ENCODE measurements at regions not wholly inside any gene's neighbourhood (a gene's known extent, or its start where the extent isn't known, plus 50 kb on each side); places are given as distances from the start of the nearest gene placed in this dataset.

DNA sequence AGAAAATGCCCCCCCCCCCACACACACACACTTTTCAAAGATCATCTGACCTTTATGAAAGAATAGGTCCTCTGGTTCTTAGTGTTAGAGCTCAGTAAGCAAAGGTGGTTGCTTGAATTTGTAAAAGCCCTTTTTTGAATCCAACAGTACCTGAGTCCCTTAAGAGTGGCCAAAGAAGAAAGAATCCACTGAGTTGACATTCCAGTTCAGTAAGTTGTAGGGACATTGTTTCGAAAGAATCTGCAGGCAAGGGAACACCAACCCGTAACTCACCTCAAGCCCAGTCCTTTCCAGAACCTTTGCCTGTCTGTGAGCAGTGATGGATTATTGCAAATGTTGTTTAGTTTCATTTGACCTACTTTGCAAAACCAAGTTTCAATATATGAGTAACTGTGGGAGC lies 64.2 kb upstream of the MAP3K4 start:
- H3K36me3 ChIP-seq: no peaks in the 10 kb centered on the region
- no peaks in the 10 kb centered on the region for H3K27me3 ChIP-seq
- no peak overlapping the region for H3K27ac ChIP-seq
- intact Hi-C loops (cut with DNase I): loop anchor here in 1 of 3 donors (5.0 kb wide), 1 partner anchor 440 kb away; no protein-coding TSS in a partner anchor
- no peaks in the 10 kb centered on the region for H3K9me3 ChIP-seq
- TF ChIP-seq, protein P1, sequence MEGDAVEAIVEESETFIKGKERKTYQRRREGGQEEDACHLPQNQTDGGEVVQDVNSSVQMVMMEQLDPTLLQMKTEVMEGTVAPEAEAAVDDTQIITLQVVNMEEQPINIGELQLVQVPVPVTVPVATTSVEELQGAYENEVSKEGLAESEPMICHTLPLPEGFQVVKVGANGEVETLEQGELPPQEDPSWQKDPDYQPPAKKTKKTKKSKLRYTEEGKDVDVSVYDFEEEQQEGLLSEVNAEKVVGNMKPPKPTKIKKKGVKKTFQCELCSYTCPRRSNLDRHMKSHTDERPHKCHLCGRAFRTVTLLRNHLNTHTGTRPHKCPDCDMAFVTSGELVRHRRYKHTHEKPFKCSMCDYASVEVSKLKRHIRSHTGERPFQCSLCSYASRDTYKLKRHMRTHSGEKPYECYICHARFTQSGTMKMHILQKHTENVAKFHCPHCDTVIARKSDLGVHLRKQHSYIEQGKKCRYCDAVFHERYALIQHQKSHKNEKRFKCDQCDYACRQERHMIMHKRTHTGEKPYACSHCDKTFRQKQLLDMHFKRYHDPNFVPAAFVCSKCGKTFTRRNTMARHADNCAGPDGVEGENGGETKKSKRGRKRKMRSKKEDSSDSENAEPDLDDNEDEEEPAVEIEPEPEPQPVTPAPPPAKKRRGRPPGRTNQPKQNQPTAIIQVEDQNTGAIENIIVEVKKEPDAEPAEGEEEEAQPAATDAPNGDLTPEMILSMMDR (IDR thresholded peaks at IDR 0.05): no peak
- peaks cover 0 to 4% (median 0%) of the 10 kb centered on the region in 3 donors for H3K4me1 ChIP-seq
- no peak for ATAC-seq
- FAIRE-seq: no peak
- no peak for DNase-seq
- H3K4me3 ChIP-seq: no peak overlapping the region
- WGBS, 2 donors: 79 to 92% methylated on average over 2 of the region's 2 CpGs

DNA sequence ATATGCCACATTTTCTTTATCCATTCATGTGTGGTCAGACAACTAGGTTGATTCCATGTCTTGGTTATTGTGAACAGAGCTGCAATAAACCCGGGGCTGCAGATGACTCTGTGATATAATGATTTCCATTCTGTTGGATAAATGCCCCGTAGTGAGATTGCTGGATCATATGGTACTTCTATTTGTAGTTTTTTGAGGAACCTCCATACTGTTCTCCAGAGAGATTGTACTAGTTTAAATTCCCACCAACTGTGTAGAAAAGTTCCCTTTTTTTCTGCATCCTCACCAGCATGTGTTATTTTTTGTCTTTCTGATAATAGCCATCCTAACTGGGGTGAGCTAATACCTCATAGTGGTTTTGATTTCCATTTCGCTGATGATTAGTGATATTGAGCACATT lies 62.2 kb upstream of the MAP3K4 start:
- Histone ChIP-seq H3K9me3 (no peaks in the 10 kb centered on the region), H3K27me3 (no peaks in the 10 kb centered on the region), H3K4me1 (peaks cover 0 to 4% (median 0%) of the 10 kb centered on the region in 3 donors), H3K27ac (no peak overlapping the region), H3K36me3 (no peaks in the 10 kb centered on the region), H3K4me3 (no peak overlapping the region)
- intact Hi-C loops (cut with DNase I): loop anchor here in 1 of 3 donors (5.0 kb wide), 1 partner anchor 438 kb away; no protein-coding TSS in a partner anchor
- WGBS, 2 donors: 49 to 69% methylated on average over 3 of the region's 3 CpGs
- FAIRE-seq: no peak
- DNase-seq: no peak
- ATAC-seq: no peak
- TF ChIP-seq, protein P1 (IDR thresholded peaks at IDR 0.05): no peak

DNA sequence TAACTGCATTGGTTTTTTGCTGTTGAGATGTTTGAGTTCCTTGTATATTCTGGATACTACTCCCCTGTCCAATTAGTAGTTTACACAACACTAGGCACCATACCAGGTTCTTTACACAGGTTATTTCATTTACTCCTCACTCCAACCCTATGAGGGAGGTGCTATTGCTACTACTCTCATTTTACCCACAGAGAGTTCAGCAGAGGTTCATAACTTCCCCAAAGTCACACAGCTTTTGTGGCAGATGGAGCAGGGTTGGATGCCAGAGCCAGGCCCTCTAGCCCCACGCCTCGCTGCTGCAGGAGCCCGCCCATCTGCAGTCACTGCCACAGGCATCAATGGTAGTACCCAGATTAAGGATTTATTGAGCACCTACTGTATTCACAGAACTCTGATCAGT lies 61.7 kb upstream of the MAP3K4 start:
- ATAC-seq: no peak
- no peaks in the 10 kb centered on the region for H3K36me3 ChIP-seq
- DNase-seq: no peak
- WGBS, 2 donors: 85 to 91% methylated on average over 3 of the region's 3 CpGs
- no peak overlapping the region for H3K27ac ChIP-seq
- no peak overlapping the region for H3K4me3 ChIP-seq
- no peak for FAIRE-seq
- intact Hi-C loops (cut with DNase I): loop anchor here (5.0 to 10.0 kb wide), 3 partner anchors 437 to 447 kb away; no protein-coding TSS in a partner anchor
- TF ChIP-seq, protein P1 (IDR thresholded peaks at IDR 0.05): no peak
- peaks cover 0 to 4% (median 0%) of the 10 kb centered on the region in 3 donors for H3K4me1 ChIP-seq
- H3K27me3 ChIP-seq: no peaks in the 10 kb centered on the region
- H3K9me3 ChIP-seq: no peaks in the 10 kb centered on the region

DNA sequence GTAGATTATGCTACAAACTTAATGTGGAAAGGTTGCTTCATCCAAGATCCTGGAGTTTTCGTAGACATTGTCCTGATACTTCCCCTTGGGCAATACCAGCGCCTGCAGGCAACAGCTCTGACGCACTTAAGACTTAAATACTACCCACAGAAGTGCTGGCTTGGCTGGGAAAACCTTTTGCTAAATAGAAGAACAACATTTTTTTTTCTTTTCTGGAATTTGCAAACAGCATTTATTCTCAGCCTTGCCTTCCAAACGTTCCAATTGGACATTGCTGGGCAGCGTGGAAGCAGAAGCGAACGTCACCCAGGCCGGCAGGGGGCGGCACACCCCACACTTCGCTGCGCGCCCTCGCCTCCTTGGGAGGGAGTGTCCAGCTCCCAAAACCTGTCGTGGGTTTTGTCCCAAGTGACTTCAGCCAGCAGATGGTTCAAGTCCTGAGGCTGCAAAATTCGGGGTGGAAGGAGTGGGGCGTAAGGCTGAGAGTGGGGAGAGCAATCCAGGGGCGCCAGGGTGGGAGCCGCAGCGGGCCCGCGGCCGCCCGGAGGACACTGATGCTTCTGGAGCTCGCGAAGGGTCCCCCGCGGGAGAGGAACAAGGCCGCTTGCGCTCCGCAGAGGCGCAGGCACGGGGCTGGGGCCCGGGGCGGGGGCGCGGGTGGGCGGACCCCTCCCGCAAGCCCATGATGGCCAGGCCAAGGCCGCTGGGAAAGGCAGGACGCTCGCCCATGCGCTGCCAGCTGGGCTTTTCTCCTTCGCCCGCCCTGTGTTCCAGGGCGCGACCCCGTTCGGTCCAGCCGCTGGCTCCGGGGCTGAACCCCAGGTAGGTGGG lies 60.8 kb upstream of the MAP3K4 start:
- TF ChIP-seq, protein P1 (IDR thresholded peaks at IDR 0.05): peak; percentile 83 to 92 (median 91)
- Histone ChIP-seq H3K9me3 (no peaks in the 10 kb centered on the region), H3K36me3 (no peaks in the 10 kb centered on the region), H3K4me1 (peaks cover 0 to 4% (median 0%) of the 10 kb centered on the region in 3 donors), H3K27ac (no peak overlapping the region), H3K4me3 (peak overlapping the region; percentile 26 to 66 (median 41)), H3K27me3 (no peaks in the 10 kb centered on the region)
- ATAC-seq (peak; percentile 98 to 99 (median 99)), FAIRE-seq (no peak), DNase-seq (peak; percentile 68 to 93 (median 84))
- intact Hi-C loops (cut with DNase I): loop anchor here in 2 of 3 donors (5.0 to 10.0 kb wide), 2 partner anchors 444 to 447 kb away; no protein-coding TSS in a partner anchor
- WGBS, 2 donors: 2 to 3% methylated on average over 48 to 50 of the region's 50 CpGs
